HG02623 (cell line): ENCODE measurements at regions not wholly inside any gene's neighbourhood (a gene's known extent, or its start where the extent isn't known, plus 50 kb on each side); places are given as distances from the start of the nearest gene placed in this dataset.

Experiments used
- ATAC-seq: cut with Tn5 transposase; IDR thresholded peaks from one replicate; pipeline ENCODE4 v1.9.1; 2021; ENCODE audit warnings: moderate library complexity; ENCODE audit not compliant: unreplicated experiment

DNA sequence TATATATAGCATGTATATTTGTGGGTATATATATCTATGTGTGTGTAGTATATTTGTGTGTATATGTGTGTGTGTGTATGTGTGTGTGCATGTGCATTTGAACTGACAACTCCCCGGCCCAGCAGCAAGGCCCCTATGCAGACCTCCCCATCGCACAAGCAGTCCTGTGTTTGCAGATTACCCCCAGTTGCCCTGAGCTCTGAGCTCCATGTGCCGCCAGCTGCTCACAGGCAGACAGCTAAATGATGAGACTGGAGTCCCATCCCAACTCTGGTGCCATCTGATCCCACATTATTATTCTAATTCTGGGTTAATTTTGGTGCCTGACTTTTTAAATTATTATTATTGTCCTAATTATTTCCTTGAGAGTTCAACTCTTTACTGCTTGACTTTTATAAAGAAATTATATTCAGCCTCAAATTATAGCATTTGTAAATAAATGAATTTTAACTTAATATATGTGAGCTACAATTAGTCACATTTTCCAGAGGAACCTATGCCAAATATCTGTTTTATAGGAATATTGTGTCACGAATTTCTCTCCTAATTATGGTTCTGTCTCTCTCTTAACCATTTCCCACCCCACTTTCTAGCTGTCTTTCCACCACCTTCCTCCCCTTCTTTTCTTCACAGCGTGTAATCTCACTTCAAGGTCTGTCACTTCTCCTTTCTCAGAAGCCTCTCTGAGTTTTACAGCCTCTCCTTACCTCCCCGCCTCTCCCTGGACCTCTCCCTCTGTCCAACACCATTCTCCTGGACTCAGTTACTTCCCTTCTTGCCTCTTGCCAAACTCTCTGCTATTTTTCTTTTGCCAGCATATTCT lies 90.6 kb upstream of the SYNDIG1 start:
- no peak for ATAC-seq

DNA sequence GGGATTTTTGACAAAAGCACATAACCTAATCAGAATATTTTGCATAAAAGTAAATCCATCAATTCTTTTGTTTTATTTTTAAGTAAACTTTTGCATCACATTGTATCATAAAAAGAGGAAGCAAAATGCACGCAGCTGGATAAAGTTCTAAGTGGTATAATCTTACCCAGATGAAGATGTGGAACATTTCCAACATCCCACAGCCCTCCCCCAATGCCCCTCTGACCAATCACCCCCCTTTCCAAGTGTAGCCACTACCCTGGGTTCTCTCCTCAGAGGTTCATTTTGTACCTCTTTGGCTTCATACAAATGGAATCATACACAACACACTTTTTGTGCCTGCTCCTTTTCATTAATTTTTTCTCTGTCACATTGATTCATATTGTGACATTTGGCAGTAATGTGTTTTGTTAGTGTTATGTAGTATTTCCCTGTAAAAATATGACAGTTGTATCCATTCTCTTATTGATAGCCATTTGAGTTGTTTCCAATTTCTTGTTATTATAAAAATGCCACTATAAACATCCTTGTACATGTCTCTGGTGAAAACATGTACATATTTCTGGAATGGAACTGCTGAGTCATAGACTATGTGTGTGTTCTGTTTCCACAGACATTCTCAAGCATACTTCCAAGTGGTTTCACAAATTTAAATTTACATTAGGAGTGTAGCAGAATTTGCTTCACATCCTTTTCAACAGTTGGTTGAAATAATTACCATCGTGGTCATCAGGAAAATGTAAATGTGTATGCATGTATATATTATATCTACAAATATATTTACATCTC lies 92.9 kb upstream of the SYNDIG1 start:
- no peak for ATAC-seq

DNA sequence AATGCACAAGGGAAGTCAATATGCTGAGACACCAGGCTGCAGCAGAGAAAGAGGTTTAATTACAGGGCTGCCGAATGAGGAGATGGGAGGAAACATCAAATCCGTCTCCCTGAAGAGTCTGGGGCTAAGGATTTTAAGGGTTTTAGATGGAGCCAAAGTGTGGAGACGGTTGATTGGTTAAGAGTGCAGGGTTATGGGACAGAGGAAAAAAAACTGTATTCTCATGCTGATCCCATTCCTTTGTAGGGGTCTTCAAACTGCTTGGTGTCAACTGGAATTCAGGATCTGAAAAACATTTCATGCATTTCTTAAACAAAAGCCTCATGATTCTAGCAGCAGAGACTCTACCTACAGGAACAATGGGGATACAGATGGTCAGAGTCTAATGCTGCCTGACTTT lies 96.1 kb upstream of the SYNDIG1 start:
- no peak for ATAC-seq

DNA sequence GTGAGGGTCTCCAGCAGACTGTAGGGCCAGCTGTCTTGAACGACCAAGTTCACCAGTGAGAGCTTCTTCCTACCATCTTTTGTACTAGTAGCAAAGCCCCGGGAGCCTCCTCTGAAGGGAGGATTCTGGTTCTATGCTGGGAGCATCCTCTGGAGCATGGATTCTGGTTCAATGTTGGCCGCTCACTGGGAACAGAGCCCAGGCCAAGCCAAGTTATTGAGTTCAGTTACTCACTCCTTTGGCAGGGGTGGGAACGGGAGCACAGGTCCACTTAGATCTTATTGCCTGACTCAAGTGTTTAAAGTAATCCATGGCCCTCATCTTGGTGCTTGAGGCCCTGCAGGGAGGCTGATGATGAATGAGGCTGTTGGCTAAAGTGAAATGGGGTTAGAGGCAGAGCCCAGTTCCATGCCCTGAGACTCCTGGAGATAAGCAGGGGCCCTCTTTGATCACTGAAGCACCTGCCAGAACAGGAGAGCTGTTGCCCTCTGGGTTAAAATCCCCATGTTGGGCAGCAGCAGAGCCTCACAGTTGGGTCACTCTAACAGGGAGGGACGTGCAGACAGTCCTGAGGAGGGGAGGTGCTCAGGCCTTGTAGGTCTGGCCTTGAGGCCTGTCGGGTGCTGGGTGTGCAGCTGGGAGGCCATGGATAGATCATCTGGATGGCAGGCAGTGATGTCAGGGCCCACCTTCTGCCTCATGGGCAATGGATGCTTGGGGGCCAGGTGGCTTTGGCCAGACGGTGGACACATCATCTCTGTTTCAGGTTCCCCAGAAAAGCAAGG lies 98.3 kb upstream of the SYNDIG1 start:
- ATAC-seq, result no peak

DNA sequence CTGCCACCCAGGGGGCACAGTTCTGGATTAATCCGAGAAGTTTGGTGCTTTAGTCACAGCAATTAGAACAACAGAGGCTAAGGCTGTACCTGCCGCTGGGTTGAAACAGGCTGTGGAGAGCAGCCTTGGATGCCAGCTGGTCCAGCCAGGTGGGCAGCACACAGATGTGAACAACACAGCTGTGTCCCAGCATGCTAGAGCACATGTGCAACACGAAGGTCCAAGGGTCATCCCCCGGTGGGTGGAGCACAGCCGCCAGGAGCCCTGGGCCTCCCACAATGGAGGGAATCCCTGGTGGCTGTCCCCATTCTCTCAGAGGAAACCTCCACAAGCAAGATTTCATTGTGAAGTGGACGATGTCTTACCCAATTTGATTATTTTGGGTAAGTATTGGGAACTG lies 99.2 kb upstream of the SYNDIG1 start:
- no peak for ATAC-seq

DNA sequence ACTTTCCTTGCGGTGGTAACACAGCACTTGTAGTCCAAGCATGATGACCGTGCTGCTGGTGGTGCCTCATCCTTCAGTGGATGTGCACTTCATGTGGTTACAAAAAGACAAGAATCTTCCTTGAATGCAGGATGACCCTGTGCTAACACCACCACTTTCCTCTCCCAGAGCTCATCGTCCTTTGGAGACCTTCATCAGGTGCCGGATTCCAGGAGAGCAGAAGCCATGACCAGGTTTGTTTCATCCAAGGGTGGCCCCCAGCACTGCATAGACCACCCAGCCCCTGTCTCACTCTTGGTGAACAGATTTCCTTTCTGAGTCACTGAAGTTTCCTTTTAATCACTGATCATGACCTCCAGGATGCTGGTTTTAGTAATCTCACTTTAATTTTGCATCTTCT lies 101.2 kb upstream of the SYNDIG1 start:
- no peak for ATAC-seq

DNA sequence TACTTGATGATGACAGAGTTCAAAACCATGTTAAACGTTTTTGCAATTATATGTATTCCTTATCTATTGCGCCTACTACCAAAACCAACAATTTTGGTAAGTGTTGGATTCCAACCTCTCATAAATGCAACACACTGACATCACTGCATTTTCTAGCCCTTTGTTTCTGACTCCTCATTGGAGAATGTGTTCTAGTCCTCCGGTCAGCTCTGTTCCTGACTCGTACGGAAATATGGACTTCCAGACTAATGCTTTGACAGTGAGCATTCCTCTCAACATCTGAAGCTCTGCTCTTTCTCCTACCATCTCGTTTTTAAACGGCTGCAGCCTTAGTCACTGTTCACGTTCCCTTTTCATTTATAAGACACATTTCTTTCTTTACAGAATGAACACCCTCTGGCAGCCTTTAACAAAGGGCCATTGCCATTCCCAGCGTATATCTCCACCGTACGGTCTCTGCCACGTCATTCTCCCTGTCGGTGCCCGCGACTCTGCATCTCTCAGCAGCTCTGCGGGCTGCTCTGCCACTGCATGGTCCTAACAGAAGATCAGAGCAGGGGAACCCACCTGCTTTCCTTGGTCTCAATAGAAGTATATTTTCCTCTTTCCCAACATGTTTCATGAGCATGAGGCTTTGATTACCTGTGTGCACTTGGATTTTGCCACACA lies 103.0 kb upstream of the SYNDIG1 start:
- no peak for ATAC-seq

DNA sequence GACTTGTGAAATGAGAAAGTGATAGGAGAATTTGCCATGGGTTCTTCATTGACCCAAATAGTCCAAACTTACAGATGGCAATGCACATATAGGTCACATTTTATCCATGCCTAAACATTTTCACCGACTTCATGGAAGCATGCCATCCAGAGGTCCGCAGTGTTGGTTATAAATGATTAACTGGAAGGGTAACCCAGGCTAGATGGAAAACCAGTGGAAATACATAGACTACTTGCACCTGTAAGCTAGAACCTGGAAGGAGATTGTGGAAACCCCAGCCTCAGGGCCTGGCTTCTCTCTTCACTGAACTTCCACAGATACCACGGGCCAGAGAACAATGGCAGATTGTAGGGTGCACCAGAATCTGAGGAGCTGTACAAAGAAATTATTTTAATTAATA lies 103.8 kb upstream of the SYNDIG1 start:
- ATAC-seq, result no peak

DNA sequence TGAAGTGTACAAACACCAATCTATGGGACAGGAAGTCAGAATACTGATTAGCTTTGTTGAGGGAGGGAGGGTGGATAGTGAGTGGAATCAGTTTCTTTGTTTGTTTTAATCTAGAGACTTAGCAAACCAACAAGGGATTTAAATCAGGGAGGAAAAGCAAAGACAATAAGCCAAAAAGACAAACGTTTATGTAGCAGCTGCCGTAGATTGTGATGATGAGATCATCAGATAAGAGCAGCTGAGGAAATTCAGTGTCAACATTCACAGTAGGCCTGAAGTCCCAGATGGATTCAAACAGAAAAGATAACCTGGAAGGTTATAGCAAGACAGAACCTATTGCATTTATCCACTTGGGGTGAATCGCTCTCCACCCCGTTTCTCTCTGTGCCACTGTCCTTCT lies 104.9 kb upstream of the SYNDIG1 start:
- ATAC-seq, result no peak

DNA sequence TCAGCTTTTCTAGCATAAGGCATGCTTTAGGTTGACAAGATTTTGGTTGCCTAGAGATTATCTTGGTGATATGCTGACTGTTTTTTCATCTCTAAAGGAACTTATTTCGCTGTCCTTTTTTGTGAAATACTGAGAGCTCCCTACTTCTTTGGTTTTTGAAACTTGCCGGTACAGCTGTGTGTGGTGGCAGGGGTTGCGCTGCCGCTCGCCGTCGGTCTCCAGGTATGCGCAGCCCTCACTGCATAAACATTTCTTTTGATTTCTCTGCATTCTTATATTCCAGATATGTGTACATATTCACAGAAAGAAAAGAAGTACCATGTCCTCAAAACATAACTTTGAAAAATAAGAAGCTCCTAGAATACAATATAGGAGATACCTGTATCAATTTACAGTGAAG lies 106.4 kb upstream of the SYNDIG1 start:
- ATAC-seq, result no peak

DNA sequence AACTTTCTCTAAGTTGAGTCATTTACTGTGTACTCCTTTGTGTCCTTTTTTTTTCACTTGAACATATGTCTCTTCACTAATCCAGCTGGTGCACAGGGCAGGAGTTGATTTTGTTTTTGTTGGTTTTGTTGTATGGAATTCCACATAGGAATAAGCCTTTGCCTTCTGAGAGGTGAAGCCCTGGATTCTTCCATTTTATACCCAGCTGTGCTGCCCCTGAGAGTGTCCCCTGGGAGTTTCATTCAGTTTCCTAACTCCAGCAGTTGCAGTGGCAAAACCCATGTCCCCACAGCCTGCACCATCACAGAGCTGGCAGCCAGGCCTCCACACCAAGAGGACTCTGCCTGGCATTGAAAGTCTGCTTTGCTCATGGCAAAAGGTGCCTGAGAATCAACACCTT lies 107.3 kb upstream of the SYNDIG1 start:
- ATAC-seq, result no peak

DNA sequence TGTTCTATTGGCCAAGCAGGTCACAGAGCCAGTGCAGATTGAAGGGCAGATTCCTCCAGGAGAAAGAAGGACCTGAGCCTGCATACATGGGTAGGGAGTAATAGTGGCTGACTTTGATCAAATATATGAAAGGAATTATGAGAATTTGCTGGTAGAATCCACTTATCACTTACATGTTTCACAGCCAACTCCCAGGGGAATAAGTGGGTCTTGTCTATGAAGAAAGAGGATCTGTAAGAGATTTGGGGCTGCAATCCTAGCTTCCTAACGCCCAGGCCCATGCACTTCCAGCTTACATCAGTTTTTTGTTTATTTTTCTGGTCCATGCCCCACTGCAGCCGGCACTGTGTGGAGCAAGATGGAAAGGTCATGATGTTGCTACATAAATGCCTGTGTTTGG lies 107.9 kb upstream of the SYNDIG1 start:
- ATAC-seq, result no peak

DNA sequence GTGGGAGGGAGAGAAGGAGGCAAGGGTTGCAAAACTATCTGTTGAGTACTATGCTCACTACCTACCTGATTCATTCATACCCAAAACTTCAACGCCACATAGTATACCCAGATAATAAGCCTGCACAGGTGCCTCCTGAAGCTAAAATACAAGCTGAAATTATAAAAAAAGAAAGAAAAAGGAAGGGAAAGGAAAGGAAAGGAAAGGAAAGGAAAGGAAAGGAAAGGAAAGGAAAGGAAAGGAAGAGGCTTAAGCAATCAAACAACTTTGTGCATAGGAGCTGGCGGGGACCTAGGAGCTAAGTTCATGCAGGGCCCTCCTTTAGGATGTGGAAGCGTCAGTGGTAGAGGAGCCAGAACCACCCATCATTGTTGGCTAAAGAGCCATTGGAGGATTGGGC lies 108.9 kb upstream of the SYNDIG1 start:
- no peak for ATAC-seq

DNA sequence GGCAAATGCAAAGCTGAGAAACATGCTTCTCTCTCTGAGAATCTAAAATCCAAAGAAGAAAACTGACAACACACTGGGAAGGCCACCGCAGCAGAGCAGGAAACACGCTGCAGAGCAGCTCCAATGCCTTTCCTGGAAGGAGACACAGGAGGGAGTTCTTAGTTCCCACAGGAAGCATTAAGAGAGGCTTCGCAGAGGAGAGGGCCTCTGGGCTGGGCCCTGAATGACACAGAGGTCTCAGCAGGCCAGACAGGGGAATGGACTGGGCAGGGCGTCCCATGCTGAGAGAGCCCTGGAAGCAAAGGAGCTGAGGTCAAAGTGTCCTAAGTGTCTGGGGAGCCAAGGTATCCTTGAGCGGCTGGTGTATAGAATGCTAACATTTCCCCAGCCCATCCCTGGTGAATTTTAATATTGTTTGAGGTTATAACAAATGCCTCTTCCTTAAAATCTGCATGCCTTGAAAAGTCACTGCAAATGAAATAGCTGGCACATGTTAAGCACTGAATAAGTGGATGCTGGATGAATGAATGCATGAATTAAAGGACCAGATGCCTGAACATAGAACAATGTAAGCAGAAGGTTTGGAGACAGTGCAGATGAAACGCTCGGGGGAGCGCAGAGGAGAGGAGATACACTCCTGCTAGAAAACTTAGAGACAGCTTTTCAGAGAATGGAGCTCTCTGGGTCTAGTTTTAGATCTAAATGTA lies 110.0 kb upstream of the SYNDIG1 start:
- no peak for ATAC-seq

DNA sequence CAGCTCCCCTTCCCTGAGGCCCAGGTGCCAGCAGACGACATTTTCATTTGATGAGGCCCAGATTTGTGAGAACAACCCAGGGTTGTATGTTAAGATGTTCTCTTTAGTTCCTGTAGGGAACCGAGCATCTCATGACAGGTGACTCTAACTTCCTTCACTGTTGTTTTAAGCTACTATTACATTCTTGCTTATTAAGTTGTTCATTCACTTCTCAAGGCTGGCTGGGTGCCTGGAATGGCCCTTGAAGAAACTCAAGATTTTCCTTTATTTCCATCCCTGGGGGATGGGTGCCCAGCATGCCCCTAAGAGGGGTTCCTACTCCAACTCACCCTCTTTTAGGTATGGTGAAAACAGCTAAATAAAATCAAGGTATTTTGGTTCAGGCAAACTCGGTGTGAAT lies 111.5 kb upstream of the SYNDIG1 start:
- no peak for ATAC-seq

DNA sequence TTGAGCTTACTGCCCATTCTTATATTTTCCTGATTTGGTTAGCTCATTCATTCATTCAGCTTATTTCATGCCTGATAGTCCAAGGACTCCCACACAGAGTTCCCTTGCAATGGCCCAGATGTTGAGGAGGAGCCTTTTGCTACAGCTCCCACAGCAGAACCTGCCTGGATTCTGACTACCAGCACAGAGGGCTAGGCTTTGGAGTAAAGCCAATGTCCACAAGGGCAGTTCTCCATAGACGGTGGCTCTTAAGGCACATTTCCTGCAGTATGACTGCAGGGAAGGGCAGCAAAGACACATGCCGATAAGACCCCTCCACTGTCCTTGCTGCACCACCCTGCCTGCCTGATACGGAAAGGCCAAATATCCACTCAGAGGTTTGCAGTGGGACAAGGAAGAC lies 112.3 kb upstream of the SYNDIG1 start:
- ATAC-seq, result no peak

DNA sequence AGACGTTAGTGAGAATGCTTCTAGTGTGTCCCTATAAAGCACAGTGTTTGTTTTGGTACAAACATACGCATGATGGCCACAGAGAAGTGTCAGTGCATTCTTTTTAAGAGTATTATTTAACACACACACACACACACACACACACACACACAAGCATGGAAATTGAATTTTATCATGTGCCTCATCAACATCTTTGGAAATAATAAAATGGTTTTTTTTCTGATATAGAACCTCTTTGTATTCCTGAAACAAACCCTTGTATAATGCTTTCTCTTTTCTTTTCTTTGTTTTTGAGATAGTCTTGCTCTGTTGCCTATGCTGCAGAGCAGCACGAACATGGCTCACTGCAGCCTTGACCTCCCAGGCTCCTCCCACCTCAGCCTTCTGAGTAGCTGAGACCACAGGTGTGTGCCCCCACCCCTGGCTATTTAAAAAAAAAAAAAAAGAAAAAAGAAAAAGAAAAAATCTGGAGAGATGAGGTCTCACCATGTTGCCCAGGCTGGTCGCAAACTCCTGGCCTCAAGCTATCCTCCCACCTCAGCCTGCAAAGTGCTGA lies 116.2 kb upstream of the SYNDIG1 start:
- ATAC-seq, result no peak

DNA sequence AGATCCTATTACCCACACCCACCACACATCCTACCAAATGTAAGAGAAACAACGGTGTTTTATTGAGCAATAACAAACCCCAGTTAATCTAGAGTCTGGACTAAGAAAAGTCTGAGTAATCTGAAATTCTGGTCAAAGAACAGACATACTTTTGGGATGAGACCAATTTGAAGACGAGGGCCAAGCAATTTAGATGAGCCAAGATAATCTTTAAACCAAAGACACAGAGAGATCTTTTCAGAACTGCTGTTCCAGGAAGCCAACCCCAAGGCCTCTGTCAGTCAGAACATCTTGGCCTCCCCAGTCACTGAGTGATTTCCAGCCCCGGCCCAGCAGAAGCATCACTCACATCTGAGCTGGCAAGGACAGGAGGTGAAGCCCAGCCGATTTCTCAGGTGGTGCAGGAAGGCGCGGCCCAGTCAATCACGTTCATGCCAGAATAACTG lies 118.5 kb upstream of the SYNDIG1 start:
- no peak for ATAC-seq

DNA sequence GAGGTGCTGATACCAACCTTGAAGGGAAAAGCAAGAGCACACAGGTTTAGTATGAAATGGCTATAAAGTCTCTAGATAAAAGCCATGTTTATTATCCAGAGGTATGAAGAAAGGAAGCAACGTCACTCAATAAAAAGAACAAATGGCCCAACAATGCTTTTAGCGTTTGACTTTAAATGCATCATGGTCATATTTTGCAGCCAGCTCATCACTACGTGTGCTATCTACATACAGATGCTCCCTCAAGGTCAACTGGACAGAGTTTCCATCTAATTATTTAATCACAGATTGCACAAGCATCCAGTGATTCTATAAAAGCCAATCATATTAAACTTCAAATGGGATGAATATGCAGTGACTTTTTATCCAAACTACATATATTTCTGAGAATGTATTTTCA lies 127.6 kb upstream of the SYNDIG1 start:
- no peak for ATAC-seq

DNA sequence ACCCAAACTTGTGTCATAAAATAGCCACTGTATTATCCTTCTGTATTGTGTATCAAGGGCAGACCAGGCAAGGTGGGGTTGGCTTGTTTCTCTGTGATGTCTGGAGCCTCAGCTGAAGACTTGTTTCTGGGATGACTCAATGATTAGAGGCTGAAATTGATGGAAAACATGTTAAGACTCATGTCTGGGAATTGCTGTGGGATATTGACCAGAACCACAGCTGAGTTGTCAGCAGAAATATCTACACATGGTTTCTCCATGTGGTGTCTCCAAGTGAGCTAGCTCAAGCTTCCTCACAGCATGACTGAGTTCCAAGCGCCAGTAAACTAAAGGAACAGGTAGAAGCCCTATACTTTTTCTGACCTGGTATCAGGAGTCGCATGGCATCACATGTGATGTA lies 128.5 kb upstream of the SYNDIG1 start:
- no peak for ATAC-seq
